Esophagus muscularis mucosa (tissue), 3 donors: ENCODE measurements at regions not wholly inside any gene's neighbourhood (a gene's known extent, or its start where the extent isn't known, plus 50 kb on each side); places are given as distances from the start of the nearest gene placed in this dataset.

Experiments used
- EP300 ChIP-seq: sonication (generic); formaldehyde crosslinking; IDR thresholded peaks from one replicate; pipeline ENCODE4 v1.6.1; 2017; ENCODE audit warnings: antibody characterized with exemption
- TF ChIP-seq, protein P1 (sequence below), 3 experiments: fragments of 200-600 bp in 2 of 3; fragments of 450-650 bp in 1 of 3; sonication (generic) in 2 of 3; IDR thresholded peaks; one replicate each; pipeline ENCODE4 v1.5.1; 2017 to 2019; ENCODE audit warnings: antibody characterized with exemption in 3 of 3, mild to moderate bottlenecking in 2 of 3, moderate library complexity in 1 of 3

- TF ChIP-seq, protein P1, sequence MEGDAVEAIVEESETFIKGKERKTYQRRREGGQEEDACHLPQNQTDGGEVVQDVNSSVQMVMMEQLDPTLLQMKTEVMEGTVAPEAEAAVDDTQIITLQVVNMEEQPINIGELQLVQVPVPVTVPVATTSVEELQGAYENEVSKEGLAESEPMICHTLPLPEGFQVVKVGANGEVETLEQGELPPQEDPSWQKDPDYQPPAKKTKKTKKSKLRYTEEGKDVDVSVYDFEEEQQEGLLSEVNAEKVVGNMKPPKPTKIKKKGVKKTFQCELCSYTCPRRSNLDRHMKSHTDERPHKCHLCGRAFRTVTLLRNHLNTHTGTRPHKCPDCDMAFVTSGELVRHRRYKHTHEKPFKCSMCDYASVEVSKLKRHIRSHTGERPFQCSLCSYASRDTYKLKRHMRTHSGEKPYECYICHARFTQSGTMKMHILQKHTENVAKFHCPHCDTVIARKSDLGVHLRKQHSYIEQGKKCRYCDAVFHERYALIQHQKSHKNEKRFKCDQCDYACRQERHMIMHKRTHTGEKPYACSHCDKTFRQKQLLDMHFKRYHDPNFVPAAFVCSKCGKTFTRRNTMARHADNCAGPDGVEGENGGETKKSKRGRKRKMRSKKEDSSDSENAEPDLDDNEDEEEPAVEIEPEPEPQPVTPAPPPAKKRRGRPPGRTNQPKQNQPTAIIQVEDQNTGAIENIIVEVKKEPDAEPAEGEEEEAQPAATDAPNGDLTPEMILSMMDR (IDR thresholded peaks at IDR 0.05) = no peak
- no peak for TF ChIP-seq EP300
Observed at GRCh38 chr12:91861554-91861953, 284.1 kb downstream of the BTG1 start.
